GM21619 (cell line): ENCODE measurements at regions not wholly inside any gene's neighbourhood (a gene's known extent, or its start where the extent isn't known, plus 50 kb on each side); places are given as distances from the start of the nearest gene placed in this dataset.
"Not testable (repeated sequence)": the region's sequence is repeated elsewhere in the genome, so short reads cannot be mapped to it uniquely, and the experiment has no call there.

ENCODE experiments used
- ATAC-seq: cut with Tn5 transposase; IDR thresholded peaks from one replicate; pipeline ENCODE4 v1.9.1; 2021; ENCODE audit not compliant: unreplicated experiment

DNA sequence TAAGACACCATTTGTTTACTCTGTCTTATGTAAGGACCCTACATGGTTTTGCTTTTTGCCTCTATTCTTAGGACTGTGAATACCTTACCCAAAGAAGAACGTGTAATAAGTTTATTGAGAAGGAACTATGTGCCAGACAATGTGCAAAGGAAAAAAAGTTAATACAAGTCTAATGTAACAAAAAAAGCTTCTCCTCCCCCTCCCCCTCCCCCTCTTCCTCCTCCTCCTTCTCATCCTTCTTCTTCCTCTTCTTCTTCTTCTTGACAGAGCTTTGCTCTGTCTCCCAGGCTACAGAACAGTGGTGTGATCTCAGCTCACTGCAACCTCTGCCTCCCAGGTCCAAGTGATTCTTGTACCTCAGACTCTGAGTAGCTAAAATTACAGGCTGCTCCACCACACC, 50.9 kb upstream of the MITF start:
- no peak for ATAC-seq

DNA sequence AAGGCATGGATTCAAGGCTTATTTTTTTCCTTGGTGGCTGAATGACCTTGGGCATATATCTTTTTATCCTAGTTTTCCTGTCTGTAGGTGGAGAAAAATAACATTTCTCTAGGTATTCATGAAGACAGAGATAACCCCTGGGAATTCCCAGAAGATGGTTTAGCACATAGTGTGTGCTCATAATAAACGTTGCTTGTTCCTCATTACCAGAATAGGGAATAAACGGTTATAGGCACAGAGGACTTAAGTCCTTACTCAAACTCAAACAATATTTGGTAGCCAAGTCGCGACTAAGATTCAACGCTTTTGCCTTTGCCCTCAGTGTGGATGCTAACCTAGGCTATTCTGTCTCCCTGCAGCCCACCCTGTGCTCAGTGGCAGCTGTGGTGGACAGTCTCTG, 51.6 kb upstream of the MITF start:
- no peak for ATAC-seq

GRCh38 chr3:69686056-69686455, 53.2 kb upstream of the MITF start:
- no peak for ATAC-seq

GRCh38 chr3:69684309-69684961, 54.8 kb upstream of the MITF start:
- no peak for ATAC-seq

DNA sequence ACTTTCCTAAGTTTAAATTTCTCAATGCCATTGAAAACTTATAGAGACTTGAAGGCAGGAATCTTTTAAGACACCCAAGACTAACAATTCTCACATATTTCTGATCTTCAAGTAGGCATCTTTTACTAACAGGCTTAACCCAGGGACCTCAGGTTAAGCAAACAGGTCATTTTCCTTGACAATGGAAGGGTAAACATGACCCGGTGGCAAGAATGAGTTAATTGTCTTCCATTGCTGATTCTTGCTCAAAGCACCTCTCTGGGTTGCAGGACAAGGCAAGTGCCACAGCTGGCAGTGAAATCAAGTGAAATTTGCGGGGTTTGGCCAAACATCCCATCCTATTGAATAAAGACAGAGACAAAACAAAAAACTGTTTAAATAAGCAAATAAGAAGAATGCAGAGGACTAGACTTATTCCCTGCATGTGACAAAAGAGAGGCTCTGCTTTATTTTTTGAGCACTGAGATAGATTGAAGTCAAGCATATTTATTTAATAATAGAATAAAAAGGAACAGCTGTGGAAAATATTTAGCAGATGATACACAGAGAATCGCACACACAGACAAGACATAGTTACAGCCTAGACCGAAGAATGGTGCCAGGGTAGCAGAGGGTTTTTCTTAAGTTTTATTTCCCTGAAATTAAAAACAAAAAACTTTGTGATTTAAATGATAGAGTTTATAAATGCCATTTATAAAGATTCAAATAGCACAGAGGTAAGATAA, 56.0 kb upstream of the MITF start:
- ATAC-seq, result no peak

DNA sequence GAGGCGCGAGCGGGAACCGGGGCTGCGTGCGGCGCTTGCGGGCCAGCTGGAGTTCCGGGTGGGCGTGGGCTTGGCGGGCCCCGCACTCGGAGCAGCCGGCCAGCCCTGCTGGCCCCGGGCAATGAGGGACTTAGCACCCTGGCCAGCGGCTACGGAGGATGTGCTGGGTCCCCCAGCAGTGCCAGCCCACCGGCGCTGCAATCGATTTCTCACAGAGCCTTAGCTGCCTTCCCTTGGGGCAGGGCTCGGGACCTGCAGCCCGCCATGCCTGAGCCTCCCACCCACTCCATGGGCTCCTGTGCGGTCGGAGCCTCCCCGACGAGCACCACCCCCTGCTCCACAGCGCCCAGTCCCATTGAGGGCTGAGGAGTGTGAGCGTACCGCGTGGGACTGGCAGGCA, 61.8 kb upstream of the MITF start:
- not testable (repeated sequence) for ATAC-seq

DNA sequence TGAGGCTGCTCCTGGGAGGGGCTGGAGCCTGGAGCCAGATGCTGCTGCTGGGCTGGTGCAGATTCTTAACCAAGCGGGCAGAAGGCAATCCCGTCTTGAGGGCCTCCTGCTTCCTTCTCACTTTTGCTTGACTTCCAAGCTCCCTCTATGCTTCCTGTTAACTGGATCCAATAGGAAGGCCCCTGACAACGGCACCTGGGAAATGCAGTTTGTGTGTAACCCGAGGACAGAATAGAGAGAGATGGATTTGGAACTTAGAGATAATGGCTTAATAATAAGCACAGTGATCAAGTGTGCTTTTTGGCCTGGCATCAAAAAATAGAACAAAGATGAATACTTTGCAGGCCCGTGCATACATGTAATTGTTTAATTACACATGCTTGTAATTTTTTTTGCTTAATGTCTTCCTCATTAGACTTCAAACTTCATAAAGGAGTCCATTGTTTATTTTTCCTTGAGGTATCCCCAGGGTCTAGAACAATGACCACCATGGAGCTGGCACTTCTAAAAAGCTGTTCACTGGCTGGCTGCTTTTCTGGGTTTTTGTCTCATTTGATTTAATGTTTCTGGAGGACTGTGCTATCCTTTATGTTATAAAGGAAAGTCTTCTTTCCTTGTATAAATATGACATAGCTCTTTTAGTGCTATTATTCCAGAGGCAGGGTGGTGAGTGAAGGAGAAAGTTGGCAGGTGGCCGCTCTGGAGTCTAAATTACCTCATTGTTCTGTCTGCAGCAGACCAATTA, 63.3 kb upstream of the MITF start:
- ATAC-seq, result no peak

- ATAC-seq, result no peak
These were observed 64.5 kb upstream of the MITF start for GRCh38 chr3:69674752-69675151.

DNA sequence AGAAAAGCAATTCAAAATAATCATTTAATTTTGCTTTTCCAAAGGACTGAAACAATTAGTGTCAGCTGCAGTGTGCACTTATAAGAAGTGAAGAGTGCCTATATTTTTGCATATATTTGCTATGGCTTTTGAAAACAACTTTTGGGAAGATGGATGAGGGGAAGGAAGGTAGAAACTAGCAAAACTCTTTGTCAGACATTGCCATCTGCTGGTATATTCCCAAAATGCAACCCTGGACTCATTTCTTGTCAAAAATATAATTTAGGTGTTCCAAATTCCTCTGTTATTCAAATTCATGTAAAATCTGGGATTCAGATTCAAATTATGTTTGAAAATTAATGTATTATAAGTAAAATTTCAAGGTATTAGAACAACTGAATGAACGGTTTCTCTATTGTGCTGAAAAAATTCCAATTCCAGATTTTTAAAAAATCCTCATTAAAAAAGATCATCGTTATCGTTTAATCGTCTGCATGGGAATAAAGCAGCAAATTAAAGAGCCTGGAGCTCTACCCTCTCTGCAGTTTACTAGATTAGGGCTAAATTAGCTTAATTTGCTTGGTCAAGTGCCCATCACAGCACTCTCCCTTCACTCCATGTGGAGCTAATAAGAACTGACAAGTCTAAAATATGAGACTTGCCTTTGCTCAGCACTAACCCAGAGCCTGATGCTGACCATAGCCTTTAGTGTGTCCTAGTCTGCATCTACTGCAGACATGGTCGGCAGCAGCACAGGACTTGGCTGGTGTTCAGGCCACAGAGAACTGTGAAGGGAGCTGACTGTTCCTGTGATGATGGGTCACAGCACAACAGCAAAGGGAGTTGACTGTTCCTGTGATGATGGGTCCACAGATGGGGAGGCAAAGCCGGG, 67.9 kb upstream of the MITF start:
- ATAC-seq, result no peak

GRCh38 chr3:69669070-69669469, 70.2 kb upstream of the MITF start:
- ATAC-seq, result no peak

GRCh38 chr3:69665026-69665737, 74.1 kb upstream of the MITF start:
- no peak for ATAC-seq

GRCh38 chr3:69660631-69661030, 78.6 kb upstream of the MITF start:
- no peak for ATAC-seq

DNA sequence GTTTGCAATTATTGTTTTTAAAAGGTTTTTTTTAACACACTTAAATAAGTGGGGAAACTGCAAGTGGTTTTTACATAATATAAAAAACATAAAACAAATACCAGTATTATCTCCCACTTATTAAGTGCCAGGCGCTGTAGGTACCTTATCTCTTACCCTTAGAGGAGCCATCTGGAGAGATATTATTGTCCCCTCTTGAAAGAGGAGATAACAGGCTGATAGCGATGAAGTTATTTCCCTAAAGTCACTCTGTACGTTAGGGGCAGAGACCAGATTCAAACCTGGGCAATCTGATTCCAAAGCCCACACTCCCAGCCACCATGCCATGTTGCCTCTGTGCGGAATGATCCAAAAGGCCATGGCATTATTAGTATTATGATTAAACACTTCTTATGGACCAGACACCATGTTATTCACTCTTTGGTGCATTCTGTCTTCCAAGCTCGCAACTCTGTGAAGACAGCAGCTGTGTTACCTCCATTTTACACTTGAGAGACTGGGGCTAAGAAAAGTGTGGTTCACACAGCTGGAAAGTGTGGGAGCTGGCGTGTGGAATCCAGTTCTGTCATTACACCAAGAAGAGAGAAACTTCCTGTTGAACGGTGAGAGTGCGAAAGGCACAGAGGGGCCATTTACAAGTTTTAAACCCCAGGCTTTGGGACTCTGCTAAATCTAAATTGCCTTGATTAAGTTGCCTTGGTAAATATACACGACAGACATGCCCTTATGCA, 79.9 kb upstream of the MITF start:
- no peak for ATAC-seq

GRCh38 chr3:69658514-69659140, 80.6 kb upstream of the MITF start:
- ATAC-seq, result no peak

- not testable (repeated sequence) for ATAC-seq
These were observed 82.2 kb upstream of the MITF start for GRCh38 chr3:69657030-69657429.

DNA sequence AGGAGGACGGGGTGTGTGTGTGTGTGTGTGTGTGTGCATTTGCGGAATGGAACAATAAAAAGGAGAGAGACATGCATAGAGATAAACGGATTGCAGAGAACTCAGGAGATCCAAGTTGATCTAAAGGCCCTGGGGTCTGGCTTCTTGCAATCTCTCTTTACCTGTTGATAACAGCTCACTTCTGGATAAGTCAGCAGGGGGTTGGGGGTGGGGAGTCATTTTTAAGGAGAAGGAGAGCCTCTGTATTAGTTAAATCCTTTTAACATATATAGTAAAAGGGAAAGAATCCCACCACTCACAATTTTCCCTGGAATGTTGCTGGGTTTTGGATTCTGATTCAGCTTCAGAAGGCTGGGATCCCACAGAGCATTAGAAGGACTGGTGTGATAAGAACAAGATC, 87.5 kb upstream of the MITF start:
- no peak for ATAC-seq

DNA sequence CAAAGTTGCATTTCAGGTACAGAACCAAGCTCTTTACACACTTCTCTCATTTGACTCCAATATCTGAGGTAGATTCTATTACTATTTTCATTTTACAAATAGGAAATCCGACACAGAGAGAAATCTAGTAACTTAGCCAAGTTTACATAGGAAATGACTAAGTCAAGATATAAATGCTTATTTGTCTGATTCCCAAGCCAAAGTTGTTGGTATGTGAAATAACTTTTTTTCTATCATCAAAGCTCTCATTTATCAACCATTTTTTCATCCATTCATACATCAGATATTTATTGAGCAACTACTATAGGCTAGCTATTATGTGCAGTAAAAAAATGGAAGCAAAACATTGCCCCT, 89.2 kb upstream of the MITF start:
- ATAC-seq, result no peak

DNA sequence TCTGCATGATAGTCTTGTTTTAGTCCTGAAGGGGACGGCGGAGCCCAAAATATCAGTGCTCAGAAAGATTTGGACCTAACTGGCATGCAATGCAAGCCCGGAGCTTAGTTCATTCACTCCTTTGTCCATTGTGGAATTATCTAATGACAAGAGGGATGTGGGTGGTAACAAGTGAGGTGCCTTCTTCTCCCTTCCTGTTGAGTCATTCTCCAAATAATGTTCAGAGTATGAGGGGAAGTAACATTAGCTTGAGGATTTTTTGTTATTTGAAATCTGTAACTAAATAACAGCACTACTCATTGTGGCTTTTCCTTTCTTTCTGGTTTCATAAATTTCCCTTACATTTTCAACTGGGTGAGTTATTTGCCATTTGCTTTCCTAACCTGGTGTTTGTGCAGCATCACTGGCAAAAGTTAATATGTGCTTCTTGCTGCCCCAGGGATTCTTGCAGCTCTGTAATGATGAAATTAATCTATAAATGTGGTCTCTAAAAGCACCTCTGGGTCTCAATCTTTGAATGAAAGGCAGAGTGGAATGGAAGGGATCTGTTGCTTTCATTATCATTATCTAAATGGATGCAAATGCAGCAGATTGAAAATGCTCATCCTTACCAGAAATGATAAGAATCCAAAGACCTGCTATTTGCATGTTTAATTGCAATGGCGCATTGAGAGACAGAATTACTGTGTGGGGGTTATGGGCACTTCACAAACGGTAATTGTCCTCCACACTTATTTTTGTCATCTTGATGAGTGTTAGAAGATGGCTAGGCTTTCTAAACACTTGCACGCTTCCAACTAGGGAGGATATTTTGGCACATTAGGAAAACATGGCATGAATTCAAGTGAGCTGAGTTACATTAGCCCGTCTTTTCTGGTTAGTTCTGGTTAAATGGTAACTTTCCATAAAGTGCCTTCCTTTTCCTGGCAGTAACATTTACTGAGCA, 89.9 kb upstream of the MITF start:
- ATAC-seq, result no peak
